ENCODE measurements at regions not wholly inside any gene's neighbourhood (a gene's known extent, or its start where the extent isn't known, plus 50 kb on each side); places are given as distances from the start of the nearest gene placed in this dataset.

- no peak for TF ChIP-seq CTCF (conservative IDR thresholded peaks at IDR 0.05; ENCODE audit: low read depth, low read length)
- no peak for TF ChIP-seq EZH2 (IDR thresholded peaks at IDR 0.05; ENCODE audit: low read length, unreplicated experiment)
- no peak for TF ChIP-seq EZH2phosphoT487 (IDR thresholded peaks at IDR 0.05; ENCODE audit: borderline replicate concordance, low read length)
Observed at GRCh38 chr11:33558097-33558496, 142.5 kb downstream of the C11orf91 start.

All from PC-3 (cell line).